ENCODE measurements at regions not wholly inside any gene's neighbourhood (a gene's known extent, or its start where the extent isn't known, plus 50 kb on each side); places are given as distances from the start of the nearest gene placed in this dataset.

- H3K4me3 ChIP-seq (ENCODE audit: low read depth, low read length) = no peak overlapping the region
- TF ChIP-seq CTCF (conservative IDR thresholded peaks at IDR 0.05; ENCODE audit: low read depth, low read length) = peak; percentile 38
- DNase-seq (ENCODE audit: low read depth) = peak; percentile 46
These were observed 325.9 kb downstream of the FOXO1 start for GRCh38 chr13:40340368-40341095.

- DNase-seq (ENCODE audit: low read depth) = peak; percentile 56
- TF ChIP-seq CTCF (conservative IDR thresholded peaks at IDR 0.05; ENCODE audit: low read depth, low read length) = no peak
- no peak overlapping the region for H3K4me3 ChIP-seq (ENCODE audit: low read depth, low read length)
These were observed 325.4 kb downstream of the FOXO1 start for GRCh38 chr13:40341096-40341471.

GRCh38 chr13:40341501-40341900 lies 324.9 kb downstream of the FOXO1 start:
- DNase-seq (ENCODE audit: low read depth) = no peak
- H3K4me3 ChIP-seq (ENCODE audit: low read depth, low read length) = no peak overlapping the region
- no peak for TF ChIP-seq CTCF (conservative IDR thresholded peaks at IDR 0.05; ENCODE audit: low read depth, low read length)

- TF ChIP-seq CTCF (conservative IDR thresholded peaks at IDR 0.05; ENCODE audit: low read depth, low read length) = no peak
- no peak overlapping the region for H3K4me3 ChIP-seq (ENCODE audit: low read depth, low read length)
- DNase-seq (ENCODE audit: low read depth) = no peak
These were observed 324.0 kb downstream of the FOXO1 start for GRCh38 chr13:40342461-40342860.

- no peak overlapping the region for H3K4me3 ChIP-seq (ENCODE audit: low read depth, low read length)
- no peak for DNase-seq (ENCODE audit: low read depth)
- no peak for TF ChIP-seq CTCF (conservative IDR thresholded peaks at IDR 0.05; ENCODE audit: low read depth, low read length)
These were observed 323.5 kb downstream of the FOXO1 start for GRCh38 chr13:40342901-40343300.

- TF ChIP-seq CTCF (conservative IDR thresholded peaks at IDR 0.05; ENCODE audit: low read depth, low read length) = no peak
- H3K4me3 ChIP-seq (ENCODE audit: low read depth, low read length) = no peak overlapping the region
- DNase-seq (ENCODE audit: low read depth) = no peak
These were observed 322.7 kb downstream of the FOXO1 start for GRCh38 chr13:40343550-40344269.

Data from choroid plexus epithelial cell (primary cell).